H9 (cell line): ENCODE measurements at regions not wholly inside any gene's neighbourhood (a gene's known extent, or its start where the extent isn't known, plus 50 kb on each side); places are given as distances from the start of the nearest gene placed in this dataset.

Source experiments
- DNase-seq: peaks from one replicate; pipeline ENCODE4 v3.0.0-alpha.2; 2017
- H2AFZ ChIP-seq: one replicate; pipeline ENCODE4 v1.6.1; 2013; ENCODE audit warnings: mild to moderate bottlenecking, low read length, control low read depth, moderate library complexity
- H2AK5ac ChIP-seq: 2 replicates; pipeline ENCODE4 v1.6.1; 2013; ENCODE audit warnings: low read length, control low read depth, mixed read lengths; ENCODE audit not compliant: insufficient read length
- H2BK120ac ChIP-seq: one replicate; pipeline ENCODE4 v1.6.1; 2013; ENCODE audit warnings: low read depth, mild to moderate bottlenecking, low read length, control low read depth, inconsistent platforms; ENCODE audit not compliant: poor library complexity, severe bottlenecking
- H2BK12ac ChIP-seq: 2 replicates; pipeline ENCODE4 v1.6.1; 2013; ENCODE audit warnings: low read length, control low read depth, mixed read lengths, low read depth; ENCODE audit not compliant: insufficient read length
- H2BK15ac ChIP-seq: 2 replicates; pipeline ENCODE4 v1.6.1; 2013; ENCODE audit warnings: low read depth, low read length, control low read depth
- H2BK20ac ChIP-seq: one replicate; pipeline ENCODE4 v1.6.1; 2013; ENCODE audit warnings: low read depth, mild to moderate bottlenecking, low read length, control low read depth, inconsistent platforms; ENCODE audit not compliant: poor library complexity, severe bottlenecking
- H2BK5ac ChIP-seq: 2 replicates; pipeline ENCODE4 v1.6.1; 2013; ENCODE audit warnings: low read length, control low read depth, mixed read lengths; ENCODE audit not compliant: insufficient read length
- H3K14ac ChIP-seq: 2 replicates; pipeline ENCODE4 v1.6.1; 2013; ENCODE audit warnings: low read length, control low read depth; ENCODE audit not compliant: insufficient read depth
- H3K18ac ChIP-seq: 2 replicates; pipeline ENCODE4 v1.6.1; 2013; ENCODE audit warnings: low read depth, mild to moderate bottlenecking, mixed read lengths, low read length, control low read depth; ENCODE audit not compliant: insufficient read length
- H3K23ac ChIP-seq: 2 replicates; pipeline ENCODE4 v1.6.1; 2013; ENCODE audit warnings: low read length, control low read depth, mixed read lengths, low read depth; ENCODE audit not compliant: insufficient read length
- H3K23me2 ChIP-seq: 2 replicates; pipeline ENCODE4 v1.6.1; 2013; ENCODE audit warnings: low read depth, mild to moderate bottlenecking, mixed read lengths, low read length, control low read depth; ENCODE audit not compliant: insufficient read length, poor library complexity, severe bottlenecking
- H3K27ac ChIP-seq: 2 replicates; pipeline ENCODE4 v1.5.1; 2013; ENCODE audit warnings: low read length, control low read depth, mixed read lengths, low read depth; ENCODE audit not compliant: insufficient read length
- H3K27me3 ChIP-seq: 2 replicates; pipeline ENCODE4 v1.6.1; 2013; ENCODE audit warnings: low read length, control low read depth, inconsistent platforms; ENCODE audit not compliant: insufficient read depth
- H3K4ac ChIP-seq: 2 replicates; pipeline ENCODE4 v1.6.1; 2013; ENCODE audit warnings: low read depth, mild to moderate bottlenecking, control low read depth, inconsistent platforms, low read length, moderate library complexity
- H3K4me1 ChIP-seq: 2 replicates; pipeline ENCODE4 v1.6.1; 2013; ENCODE audit warnings: low read length, control low read depth, inconsistent platforms; ENCODE audit not compliant: insufficient read depth
- H3K4me2 ChIP-seq: 2 replicates; pipeline ENCODE4 v1.6.1; 2013; ENCODE audit warnings: low read length, control low read depth, mixed read lengths; ENCODE audit not compliant: insufficient read length, insufficient read depth
- H3K56ac ChIP-seq: 2 replicates; pipeline ENCODE4 v1.6.1; 2013; ENCODE audit warnings: low read depth, mild to moderate bottlenecking, mixed read lengths, low read length, control low read depth; ENCODE audit not compliant: insufficient read length
- H3K79me1 ChIP-seq: 2 replicates; pipeline ENCODE4 v1.6.1; 2013; ENCODE audit warnings: low read depth, mild to moderate bottlenecking, moderate library complexity, low read length, control low read depth, inconsistent platforms; ENCODE audit not compliant: insufficient read depth, poor library complexity, severe bottlenecking
- H3K79me2 ChIP-seq: 2 replicates; pipeline ENCODE4 v1.6.1; 2013; ENCODE audit warnings: low read length, control low read depth, inconsistent platforms; ENCODE audit not compliant: insufficient read depth
- H3K9ac ChIP-seq: 2 replicates; pipeline ENCODE4 v1.6.1; 2013; ENCODE audit warnings: low read length, control low read depth, mixed read lengths; ENCODE audit not compliant: insufficient read length; ENCODE audit errors: extremely low read depth
- H3K9me3 ChIP-seq: one replicate; pipeline ENCODE4 v1.6.1; 2013; ENCODE audit warnings: low read depth, low read length, inconsistent platforms; ENCODE audit not compliant: control insufficient read depth
- H3T11ph ChIP-seq: one replicate; pipeline ENCODE4 v1.6.1; 2013; ENCODE audit warnings: mild to moderate bottlenecking, low read length, control low read depth, inconsistent platforms
- H4K20me1 ChIP-seq: one replicate; pipeline ENCODE4 v1.6.1; 2013; ENCODE audit not compliant: control insufficient read depth, insufficient read length, insufficient read depth
- H4K5ac ChIP-seq: 2 replicates; pipeline ENCODE4 v1.6.1; 2013; ENCODE audit warnings: low read depth, mild to moderate bottlenecking, mixed read lengths, low read length, control low read depth; ENCODE audit not compliant: insufficient read length
- H4K8ac ChIP-seq: replicated peaks from 2 replicates; pipeline ENCODE4 v1.6.1; 2013; ENCODE audit warnings: low read length, control low read depth, mixed read lengths, low read depth; ENCODE audit not compliant: insufficient read length
- H4K91ac ChIP-seq: 2 replicates; pipeline ENCODE4 v1.6.1; 2013; ENCODE audit warnings: low read depth, mild to moderate bottlenecking, moderate library complexity, mixed read lengths, low read length, control low read depth; ENCODE audit not compliant: insufficient read length
- H3K27ac Mint-ChIP-seq, 3 experiments: 2 replicates in 2 of 3; 3 replicates in 1 of 3; pipeline ENCODE4 v1.8.0; 2020 to 2021; ENCODE audit warnings: mixed read lengths in 3 of 3, mild to moderate bottlenecking in 1 of 3, moderate library complexity in 1 of 3
- H3K27me3 Mint-ChIP-seq: 2 replicates; pipeline ENCODE4 v1.8.0; 2021; ENCODE audit warnings: low read depth, mild to moderate bottlenecking, moderate library complexity, mixed read lengths
- H3K36me3 Mint-ChIP-seq, 3 experiments: 2 replicates in 2 of 3; 3 replicates in 1 of 3; pipeline ENCODE4 v1.8.0; 2020 to 2021; ENCODE audit warnings: low read depth in 3 of 3, mixed read lengths in 3 of 3; ENCODE audit not compliant: insufficient read depth in 1 of 3
- H3K4me1 Mint-ChIP-seq, 2 experiments: 2 replicates each; pipeline ENCODE4 v1.8.0; 2020; ENCODE audit warnings: mixed read lengths in 2 of 2
- H3K4me3 Mint-ChIP-seq, 2 experiments: 2 replicates in 1 of 2; 3 replicates in 1 of 2; pipeline ENCODE4 v1.8.0; 2020 to 2021; ENCODE audit warnings: mild to moderate bottlenecking in 2 of 2, mixed read lengths in 2 of 2, moderate library complexity in 1 of 2
- H3K9me3 Mint-ChIP-seq, 2 experiments: 2 replicates in 1 of 2; 3 replicates in 1 of 2; pipeline ENCODE4 v1.8.0; 2020; ENCODE audit warnings: mild to moderate bottlenecking in 2 of 2, mixed read lengths in 2 of 2, moderate library complexity in 1 of 2
- WGBS: extraction: QIAGEN DNeasy Blood & Tissue Kit; methylation state at CpG from one replicate; pipeline ENCODE4 v1.1.7; 2013; ENCODE audit warnings: missing lambda C conversion rate, low lambda C conversion rate, mixed read lengths; ENCODE audit not compliant: insufficient read length; ENCODE audit errors: extremely low coverage; 5-methylcytosine and 5-hydroxymethylcytosine counted together
- TF ChIP-seq, protein P1 (sequence below): fragments of 200-600 bp; sonication (generic); conservative IDR thresholded peaks from 3 replicates; pipeline ENCODE4 v1.8.0; 2021; ENCODE audit warnings: antibody characterized with exemption, mild to moderate bottlenecking

GRCh38 chr16:17747081-17747756 is 276.5 kb upstream of the XYLT1 start:
- Histone ChIP-seq H3K27me3 (no peaks in the 10 kb centered on the region), H3K9me3 (no peaks in the 10 kb centered on the region), H3K79me2 (no peaks in the 10 kb centered on the region), H4K8ac (no peak overlapping the region), H3K79me1 (no peaks in the 10 kb centered on the region), H4K5ac (no peak overlapping the region), H2BK120ac (no peak overlapping the region), H3K4me2 (no peak overlapping the region), H4K91ac (no peak overlapping the region), H3K18ac (no peak overlapping the region), H2AK5ac (no peak overlapping the region), H3K23ac (no peak overlapping the region), H3T11ph (no peak overlapping the region), H2BK5ac (no peak overlapping the region), H3K27ac (no peak overlapping the region), H3K4ac (no peak overlapping the region), H3K9ac (no peak overlapping the region), H3K56ac (no peak overlapping the region), H4K20me1 (no peaks in the 10 kb centered on the region), H2AFZ (no peak overlapping the region), H2BK12ac (no peak overlapping the region), H2BK15ac (0 out of 2 replicates have a peak overlapping the region, but pooled peaks have one; percentile 7), H3K23me2 (no peaks in the 10 kb centered on the region), H2BK20ac (no peak overlapping the region), H3K4me1 (no peaks in the 10 kb centered on the region; the same call in 1 of the 2 replicates), H3K14ac (no peak overlapping the region)
- H3K4me1 Mint-ChIP-seq, result peaks cover 33 to 49% of the 10 kb centered on the region in 2 experiments
- TF ChIP-seq, protein P1, sequence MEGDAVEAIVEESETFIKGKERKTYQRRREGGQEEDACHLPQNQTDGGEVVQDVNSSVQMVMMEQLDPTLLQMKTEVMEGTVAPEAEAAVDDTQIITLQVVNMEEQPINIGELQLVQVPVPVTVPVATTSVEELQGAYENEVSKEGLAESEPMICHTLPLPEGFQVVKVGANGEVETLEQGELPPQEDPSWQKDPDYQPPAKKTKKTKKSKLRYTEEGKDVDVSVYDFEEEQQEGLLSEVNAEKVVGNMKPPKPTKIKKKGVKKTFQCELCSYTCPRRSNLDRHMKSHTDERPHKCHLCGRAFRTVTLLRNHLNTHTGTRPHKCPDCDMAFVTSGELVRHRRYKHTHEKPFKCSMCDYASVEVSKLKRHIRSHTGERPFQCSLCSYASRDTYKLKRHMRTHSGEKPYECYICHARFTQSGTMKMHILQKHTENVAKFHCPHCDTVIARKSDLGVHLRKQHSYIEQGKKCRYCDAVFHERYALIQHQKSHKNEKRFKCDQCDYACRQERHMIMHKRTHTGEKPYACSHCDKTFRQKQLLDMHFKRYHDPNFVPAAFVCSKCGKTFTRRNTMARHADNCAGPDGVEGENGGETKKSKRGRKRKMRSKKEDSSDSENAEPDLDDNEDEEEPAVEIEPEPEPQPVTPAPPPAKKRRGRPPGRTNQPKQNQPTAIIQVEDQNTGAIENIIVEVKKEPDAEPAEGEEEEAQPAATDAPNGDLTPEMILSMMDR, result no peak
- H3K27ac Mint-ChIP-seq, result peak overlapping the region in 2 of 3 experiments; percentile 66 to 92; a peak in 3 of 7 replicates
- H3K4me3 Mint-ChIP-seq, result no peak overlapping the region
- H3K9me3 Mint-ChIP-seq, result peaks cover 4 to 5% of the 10 kb centered on the region in 2 experiments; a peak in 3 of 5 replicates
- H3K27me3 Mint-ChIP-seq, result peaks cover 5% of the 10 kb centered on the region
- peaks cover 0 to 6% (median 2%) of the 10 kb centered on the region in 3 experiments; a peak in 3 of 7 replicates for H3K36me3 Mint-ChIP-seq
- WGBS, result no CpG with 5 or more reads among the region's 5 CpGs
- DNase-seq, result no peak
